Activated T-helper 2 cell treated with anti-CD3 and anti-CD28 coated beads, Interferon-gamma antibody, Interleukin-2, Interleukin-4, amounts not matched to agents 10 μg/mL and 5 μg/mL and 100 μg/mL, durations not matched to agents 14 hours and 24 hours and 36 hours (primary cell): ENCODE measurements at regions not wholly inside any gene's neighbourhood (a gene's known extent, or its start where the extent isn't known, plus 50 kb on each side); places are given as distances from the start of the nearest gene placed in this dataset.

Experiments
- DNase-seq: peaks from one replicate; pipeline ENCODE4 v3.0.0; 2021; ENCODE audit warnings: low spot score
- H3K27ac Mint-ChIP-seq: one replicate; pipeline ENCODE4 v1.8.0; 2021; ENCODE audit warnings: mixed read lengths
- H3K27me3 Mint-ChIP-seq: one replicate; pipeline ENCODE4 v1.8.0; 2021; ENCODE audit warnings: low read depth, mixed read lengths
- H3K36me3 Mint-ChIP-seq: one replicate; pipeline ENCODE4 v1.8.0; 2021; ENCODE audit warnings: low read depth, mixed read lengths
- H3K4me1 Mint-ChIP-seq: one replicate; pipeline ENCODE4 v1.8.0; 2021; ENCODE audit warnings: low read depth, mixed read lengths
- H3K4me3 Mint-ChIP-seq: one replicate; pipeline ENCODE4 v1.8.0; 2021; ENCODE audit warnings: low read depth, mild to moderate bottlenecking, moderate library complexity, mixed read lengths
- H3K9me3 Mint-ChIP-seq: one replicate; pipeline ENCODE4 v1.8.0; 2021; ENCODE audit warnings: mixed read lengths
- intact Hi-C: fragments of 100-400 bp; cut with micrococcal nuclease; formaldehyde crosslinking; loops from one replicate; pipeline ENCODE4 v1.15.1; 2023

GRCh38 chr11:38060136-38060535, 1462.1 kb upstream of the RAG2 start:
- H3K4me3 Mint-ChIP-seq: no peak overlapping the region
- no peaks in the 10 kb centered on the region for H3K4me1 Mint-ChIP-seq
- DNase-seq: no peak
- H3K36me3 Mint-ChIP-seq: no peaks in the 10 kb centered on the region
- H3K9me3 Mint-ChIP-seq: peaks cover 28% of the 10 kb centered on the region
- H3K27ac Mint-ChIP-seq: no peak overlapping the region
- no peaks in the 10 kb centered on the region for H3K27me3 Mint-ChIP-seq
- intact Hi-C loops: no loop called here

GRCh38 chr11:38046571-38047135, 1448.6 kb upstream of the RAG2 start:
- H3K9me3 Mint-ChIP-seq: peaks cover 32% of the 10 kb centered on the region
- no peak for DNase-seq
- no peak overlapping the region for H3K4me3 Mint-ChIP-seq
- intact Hi-C loops: no loop called here
- no peaks in the 10 kb centered on the region for H3K36me3 Mint-ChIP-seq
- H3K27me3 Mint-ChIP-seq: no peaks in the 10 kb centered on the region
- H3K27ac Mint-ChIP-seq: no peak overlapping the region
- no peaks in the 10 kb centered on the region for H3K4me1 Mint-ChIP-seq

- intact Hi-C loops: no loop called here
- no peaks in the 10 kb centered on the region for H3K27me3 Mint-ChIP-seq
- no peak for DNase-seq
- no peak overlapping the region for H3K27ac Mint-ChIP-seq
- no peak overlapping the region for H3K4me3 Mint-ChIP-seq
- H3K36me3 Mint-ChIP-seq: no peaks in the 10 kb centered on the region
- H3K9me3 Mint-ChIP-seq: peaks cover 19% of the 10 kb centered on the region
- H3K4me1 Mint-ChIP-seq: no peaks in the 10 kb centered on the region
Observed at GRCh38 chr11:38043060-38043459, 1445.0 kb upstream of the RAG2 start.

DNA sequence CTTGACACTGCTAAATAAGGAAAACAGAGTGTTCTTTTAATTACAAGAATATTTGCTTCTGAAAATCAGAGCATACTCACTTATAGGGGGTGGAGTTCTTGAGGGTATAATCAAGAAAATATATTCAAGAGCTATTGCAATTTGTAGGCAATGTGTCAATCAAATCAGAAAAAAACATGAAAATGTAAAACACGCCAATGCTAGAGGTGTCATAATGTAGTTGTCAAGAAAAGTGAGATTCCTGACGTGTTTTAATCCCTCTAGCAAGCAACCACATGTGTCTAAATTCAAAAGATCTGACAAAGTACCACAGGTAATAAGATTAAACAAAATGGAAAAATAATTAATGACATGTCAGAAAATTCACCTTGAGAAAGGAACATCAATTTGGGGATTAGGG, 1440.7 kb upstream of the RAG2 start:
- Mint-ChIP-seq H3K27ac (no peak overlapping the region), H3K9me3 (peaks cover 26% of the 10 kb centered on the region), H3K4me1 (no peaks in the 10 kb centered on the region), H3K4me3 (no peak overlapping the region), H3K36me3 (no peaks in the 10 kb centered on the region), H3K27me3 (no peaks in the 10 kb centered on the region)
- intact Hi-C loops: no loop called here
- no peak for DNase-seq

GRCh38 chr11:38019072-38019775, 1421.2 kb upstream of the RAG2 start:
- no peak overlapping the region for H3K27ac Mint-ChIP-seq
- H3K4me3 Mint-ChIP-seq: no peak overlapping the region
- no peaks in the 10 kb centered on the region for H3K36me3 Mint-ChIP-seq
- DNase-seq: no peak
- peaks cover 50% of the 10 kb centered on the region for H3K9me3 Mint-ChIP-seq
- intact Hi-C loops: no loop called here
- no peaks in the 10 kb centered on the region for H3K4me1 Mint-ChIP-seq
- H3K27me3 Mint-ChIP-seq: no peaks in the 10 kb centered on the region

- H3K9me3 Mint-ChIP-seq: peaks cover 18% of the 10 kb centered on the region
Observed at GRCh38 chr11:38014405-38014804, 1416.4 kb upstream of the RAG2 start.

GRCh38 chr11:38013157-38013556, 1415.1 kb upstream of the RAG2 start:
- no peak for DNase-seq
- Mint-ChIP-seq H3K27ac (no peak overlapping the region), H3K9me3 (peaks cover 21% of the 10 kb centered on the region), H3K27me3 (no peaks in the 10 kb centered on the region), H3K4me1 (no peaks in the 10 kb centered on the region), H3K36me3 (no peaks in the 10 kb centered on the region), H3K4me3 (no peak overlapping the region)
- intact Hi-C loops: no loop called here

More at GRCh38 chr11:38014405-38014804, 1416.4 kb upstream of the RAG2 start:
- Mint-ChIP-seq H3K36me3 (no peaks in the 10 kb centered on the region), H3K4me3 (no peak overlapping the region), H3K27ac (no peak overlapping the region), H3K27me3 (no peaks in the 10 kb centered on the region), H3K4me1 (no peaks in the 10 kb centered on the region)
- DNase-seq: no peak
- intact Hi-C loops: no loop called here

- Mint-ChIP-seq H3K27me3 (no peaks in the 10 kb centered on the region), H3K9me3 (peaks cover 18% of the 10 kb centered on the region), H3K4me1 (no peaks in the 10 kb centered on the region), H3K4me3 (no peak overlapping the region), H3K27ac (no peak overlapping the region), H3K36me3 (no peaks in the 10 kb centered on the region)
- intact Hi-C loops: no loop called here
- no peak for DNase-seq
Observed at GRCh38 chr11:38011496-38011895, 1413.5 kb upstream of the RAG2 start.

- no peaks in the 10 kb centered on the region for H3K36me3 Mint-ChIP-seq
- H3K27me3 Mint-ChIP-seq: no peaks in the 10 kb centered on the region
- DNase-seq: no peak
- H3K27ac Mint-ChIP-seq: no peak overlapping the region
- no peaks in the 10 kb centered on the region for H3K4me1 Mint-ChIP-seq
- H3K9me3 Mint-ChIP-seq: peaks cover 22% of the 10 kb centered on the region
- intact Hi-C loops: no loop called here
- H3K4me3 Mint-ChIP-seq: no peak overlapping the region
Observed at GRCh38 chr11:38009932-38010331, 1411.9 kb upstream of the RAG2 start.

DNA sequence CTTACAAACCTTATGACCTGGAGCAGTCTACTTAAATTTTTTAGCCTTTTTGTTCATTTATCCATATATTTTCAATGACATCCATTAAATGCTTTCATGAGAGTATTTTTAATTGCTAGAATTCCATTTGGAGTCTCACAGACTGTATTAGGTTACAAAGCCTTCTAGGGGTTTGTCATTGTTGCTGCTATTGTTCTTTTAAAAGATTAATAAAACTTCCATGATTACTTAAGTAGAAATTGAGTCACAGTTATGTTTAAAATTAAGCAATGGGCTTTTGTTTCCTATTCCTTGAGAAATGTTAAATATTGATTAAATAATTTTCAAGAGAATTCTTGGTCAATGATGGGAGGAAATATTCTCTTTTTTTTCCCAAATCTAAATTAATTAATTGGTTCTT, 1408.4 kb upstream of the RAG2 start:
- intact Hi-C loops: no loop called here
- no peak overlapping the region for H3K4me3 Mint-ChIP-seq
- H3K4me1 Mint-ChIP-seq: no peaks in the 10 kb centered on the region
- H3K9me3 Mint-ChIP-seq: peaks cover 32% of the 10 kb centered on the region
- no peak overlapping the region for H3K27ac Mint-ChIP-seq
- DNase-seq: no peak
- H3K27me3 Mint-ChIP-seq: no peaks in the 10 kb centered on the region
- H3K36me3 Mint-ChIP-seq: no peaks in the 10 kb centered on the region

DNA sequence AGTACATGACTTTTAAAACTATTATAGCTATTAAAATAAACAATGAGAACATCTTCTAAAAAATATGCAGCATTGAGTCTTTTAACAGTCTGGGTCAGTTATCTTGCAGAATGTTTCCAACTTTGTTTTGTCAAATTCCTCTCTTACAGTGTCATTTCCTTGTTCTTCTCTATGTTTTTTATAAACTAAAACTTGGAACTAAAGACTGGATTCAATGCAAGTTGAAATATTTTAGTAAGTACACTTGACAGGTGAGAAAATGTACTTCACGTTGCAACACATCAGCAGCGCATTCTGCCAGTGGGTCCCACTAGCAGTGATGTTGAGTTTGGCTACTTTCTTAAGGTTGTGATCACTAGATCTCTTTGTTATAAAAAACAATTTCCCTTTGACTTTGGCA, 1407.6 kb upstream of the RAG2 start:
- H3K27me3 Mint-ChIP-seq: no peaks in the 10 kb centered on the region

GRCh38 chr11:37999171-37999570, 1401.1 kb upstream of the RAG2 start:
- Mint-ChIP-seq H3K27me3 (no peaks in the 10 kb centered on the region), H3K36me3 (no peaks in the 10 kb centered on the region), H3K27ac (no peak overlapping the region), H3K9me3 (peaks cover 32% of the 10 kb centered on the region), H3K4me1 (no peaks in the 10 kb centered on the region), H3K4me3 (no peak overlapping the region)
- intact Hi-C loops: no loop called here
- no peak for DNase-seq

More for the DNA sequence above, 1407.6 kb upstream of the RAG2 start:
- peaks cover 32% of the 10 kb centered on the region for H3K9me3 Mint-ChIP-seq
- H3K4me1 Mint-ChIP-seq: no peaks in the 10 kb centered on the region
- intact Hi-C loops: no loop called here
- no peak overlapping the region for H3K4me3 Mint-ChIP-seq
- no peak overlapping the region for H3K27ac Mint-ChIP-seq
- no peaks in the 10 kb centered on the region for H3K36me3 Mint-ChIP-seq
- no peak for DNase-seq

DNA sequence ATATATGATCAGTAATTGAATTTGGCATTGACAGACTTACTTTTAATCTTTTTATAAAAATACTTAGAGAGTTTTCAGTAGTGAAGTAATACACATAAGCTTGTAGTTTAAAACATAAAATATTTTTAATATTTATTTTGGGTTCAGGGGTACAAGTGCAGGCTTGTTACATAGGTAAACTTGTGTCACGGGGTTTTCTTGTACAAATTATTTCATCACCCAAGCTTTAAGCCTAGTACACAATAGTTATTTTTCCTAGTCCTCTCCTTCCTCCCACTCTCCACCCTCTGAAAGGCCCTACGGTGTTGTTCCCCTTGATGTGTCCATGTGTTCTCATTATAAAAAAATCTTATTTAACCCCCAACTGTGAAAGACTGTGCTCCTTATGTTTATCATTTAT, 1397.8 kb upstream of the RAG2 start:
- no peaks in the 10 kb centered on the region for H3K4me1 Mint-ChIP-seq
- H3K27ac Mint-ChIP-seq: no peak overlapping the region
- intact Hi-C loops: no loop called here
- peaks cover 24% of the 10 kb centered on the region for H3K9me3 Mint-ChIP-seq
- H3K27me3 Mint-ChIP-seq: no peaks in the 10 kb centered on the region
- no peak overlapping the region for H3K4me3 Mint-ChIP-seq
- H3K36me3 Mint-ChIP-seq: no peaks in the 10 kb centered on the region
- no peak for DNase-seq
